ENCODE measurements at regions not wholly inside any gene's neighbourhood (a gene's known extent, or its start where the extent isn't known, plus 50 kb on each side); places are given as distances from the start of the nearest gene placed in this dataset.
A peak's percentile ranks its signal among the peaks of the same experiment; 100 is the strongest.

DNA sequence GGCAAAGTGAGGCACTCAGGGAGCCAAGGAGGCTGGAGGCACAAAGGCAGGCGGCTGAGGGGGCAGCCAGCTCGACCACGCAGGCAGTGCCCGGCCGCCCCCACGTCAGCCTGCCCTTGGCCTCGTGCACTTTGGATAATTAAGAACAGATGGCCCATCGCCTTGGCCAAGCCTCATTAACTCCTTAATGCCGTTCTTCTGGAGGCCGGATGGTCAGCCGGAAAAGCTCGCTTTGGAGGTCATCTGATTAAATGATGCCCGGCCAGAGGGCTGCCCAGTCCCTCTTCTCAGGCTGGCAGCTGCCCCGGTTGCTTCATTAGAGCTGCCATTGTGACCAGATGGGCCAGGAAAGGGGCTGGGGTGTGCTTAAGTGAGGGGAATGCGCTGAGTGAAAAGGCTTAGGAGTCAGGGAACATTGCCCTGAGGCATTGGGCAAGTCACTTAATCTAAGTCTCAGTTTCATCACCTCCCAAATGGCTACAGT, 364.0 kb downstream of the NPIPA8 start:
- intact Hi-C loops (cut with micrococcal nuclease; ENCODE audit: unreplicated experiment) = no loop called here
- BruUV-seq (replicated peaks) = no TSS peak
- H3K4me2 ChIP-seq (ENCODE audit: low read length) = no peak overlapping the region
- H2AFZ ChIP-seq (ENCODE audit: low read length) = no peak overlapping the region
- no peak for DNase-seq (ENCODE audit: low spot score)
- H3K9me3 ChIP-seq (ENCODE audit: low read length) = no peaks in the 10 kb centered on the region
- H3K27ac ChIP-seq (ENCODE audit: low read depth, low read length, poor library complexity, severe bottlenecking) = no peak overlapping the region
- H3K4me1 ChIP-seq (ENCODE audit: insufficient read depth, low read length, poor library complexity, severe bottlenecking) = no peaks in the 10 kb centered on the region
- POLR2A ChIA-PET = no interaction called here
- H3K4me3 ChIP-seq (ENCODE audit: low read depth, low read length, poor library complexity, severe bottlenecking) = no peak overlapping the region
- CTCF ChIA-PET (ENCODE audit: unreplicated experiment) = no interaction called here
- no peaks in the 10 kb centered on the region for H3K9me2 ChIP-seq (ENCODE audit: insufficient read depth, low read length)
- no peaks in the 10 kb centered on the region for H3K79me2 ChIP-seq (ENCODE audit: insufficient read depth, low read depth, low read length)
- no peaks in the 10 kb centered on the region for H4K20me1 ChIP-seq (ENCODE audit: insufficient read depth, low read length)
- no peaks in the 10 kb centered on the region for H3K36me3 ChIP-seq (ENCODE audit: insufficient read depth, low read length)
- no peak for TF ChIP-seq EZH2phosphoT487 (IDR thresholded peaks at IDR 0.05; ENCODE audit: borderline replicate concordance, low read depth, low read length)
- TF ChIP-seq, protein P1, sequence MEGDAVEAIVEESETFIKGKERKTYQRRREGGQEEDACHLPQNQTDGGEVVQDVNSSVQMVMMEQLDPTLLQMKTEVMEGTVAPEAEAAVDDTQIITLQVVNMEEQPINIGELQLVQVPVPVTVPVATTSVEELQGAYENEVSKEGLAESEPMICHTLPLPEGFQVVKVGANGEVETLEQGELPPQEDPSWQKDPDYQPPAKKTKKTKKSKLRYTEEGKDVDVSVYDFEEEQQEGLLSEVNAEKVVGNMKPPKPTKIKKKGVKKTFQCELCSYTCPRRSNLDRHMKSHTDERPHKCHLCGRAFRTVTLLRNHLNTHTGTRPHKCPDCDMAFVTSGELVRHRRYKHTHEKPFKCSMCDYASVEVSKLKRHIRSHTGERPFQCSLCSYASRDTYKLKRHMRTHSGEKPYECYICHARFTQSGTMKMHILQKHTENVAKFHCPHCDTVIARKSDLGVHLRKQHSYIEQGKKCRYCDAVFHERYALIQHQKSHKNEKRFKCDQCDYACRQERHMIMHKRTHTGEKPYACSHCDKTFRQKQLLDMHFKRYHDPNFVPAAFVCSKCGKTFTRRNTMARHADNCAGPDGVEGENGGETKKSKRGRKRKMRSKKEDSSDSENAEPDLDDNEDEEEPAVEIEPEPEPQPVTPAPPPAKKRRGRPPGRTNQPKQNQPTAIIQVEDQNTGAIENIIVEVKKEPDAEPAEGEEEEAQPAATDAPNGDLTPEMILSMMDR (conservative IDR thresholded peaks at IDR 0.05; ENCODE audit: low read length) = no peak

DNA sequence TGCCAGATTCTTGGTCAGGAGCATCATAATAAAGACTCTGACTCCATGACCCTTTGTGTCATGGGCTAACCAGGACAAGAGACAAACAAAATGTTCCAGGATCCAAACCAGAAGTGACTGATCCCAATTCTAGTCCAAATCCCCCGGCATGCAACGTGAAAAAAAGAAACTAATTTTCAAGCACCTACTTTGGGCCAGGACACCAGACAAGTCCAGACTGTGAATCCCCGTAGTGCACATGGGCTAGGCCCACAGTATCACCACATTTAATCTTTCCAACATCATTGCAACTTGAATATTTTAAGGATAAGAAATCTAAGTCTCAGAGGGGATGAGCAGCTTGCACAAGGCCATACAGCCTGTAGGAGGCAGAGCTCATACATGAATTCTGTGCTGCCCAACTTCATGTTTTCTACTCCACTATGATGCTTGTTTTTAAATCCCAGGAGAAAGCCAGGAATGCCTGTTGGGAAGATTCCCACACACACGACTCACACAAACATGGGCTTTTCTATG, 365.7 kb downstream of the NPIPA8 start:
- POLR2A ChIA-PET = interaction anchor here (0.6 kb wide), 1 partner anchor 1211 kb away, joined by 4 read pairs; no protein-coding TSS in a partner anchor
- Histone ChIP-seq H3K4me2 (ENCODE audit: low read length) (no peak overlapping the region), H2AFZ (ENCODE audit: low read length) (no peak overlapping the region), H3K4me3 (ENCODE audit: low read depth, low read length, poor library complexity, severe bottlenecking) (no peak overlapping the region), H3K9me3 (ENCODE audit: low read length) (no peaks in the 10 kb centered on the region), H3K9me2 (ENCODE audit: insufficient read depth, low read length) (no peaks in the 10 kb centered on the region), H4K20me1 (ENCODE audit: insufficient read depth, low read length) (no peaks in the 10 kb centered on the region), H3K36me3 (ENCODE audit: insufficient read depth, low read length) (no peaks in the 10 kb centered on the region), H3K27ac (ENCODE audit: low read depth, low read length, poor library complexity, severe bottlenecking) (no peak overlapping the region), H3K4me1 (ENCODE audit: insufficient read depth, low read length, poor library complexity, severe bottlenecking) (no peaks in the 10 kb centered on the region), H3K79me2 (ENCODE audit: insufficient read depth, low read depth, low read length) (no peaks in the 10 kb centered on the region)
- no TSS peak for BruUV-seq (replicated peaks)
- no peak for TF ChIP-seq EZH2phosphoT487 (IDR thresholded peaks at IDR 0.05; ENCODE audit: borderline replicate concordance, low read depth, low read length)
- TF ChIP-seq, protein P1 (conservative IDR thresholded peaks at IDR 0.05; ENCODE audit: low read length) = peak; percentile 30; the same call in 1 of the 2 replicates
- no peak for DNase-seq (ENCODE audit: low spot score)
- intact Hi-C loops (cut with micrococcal nuclease; ENCODE audit: unreplicated experiment) = no loop called here
- CTCF ChIA-PET (ENCODE audit: unreplicated experiment) = no interaction called here

DNA sequence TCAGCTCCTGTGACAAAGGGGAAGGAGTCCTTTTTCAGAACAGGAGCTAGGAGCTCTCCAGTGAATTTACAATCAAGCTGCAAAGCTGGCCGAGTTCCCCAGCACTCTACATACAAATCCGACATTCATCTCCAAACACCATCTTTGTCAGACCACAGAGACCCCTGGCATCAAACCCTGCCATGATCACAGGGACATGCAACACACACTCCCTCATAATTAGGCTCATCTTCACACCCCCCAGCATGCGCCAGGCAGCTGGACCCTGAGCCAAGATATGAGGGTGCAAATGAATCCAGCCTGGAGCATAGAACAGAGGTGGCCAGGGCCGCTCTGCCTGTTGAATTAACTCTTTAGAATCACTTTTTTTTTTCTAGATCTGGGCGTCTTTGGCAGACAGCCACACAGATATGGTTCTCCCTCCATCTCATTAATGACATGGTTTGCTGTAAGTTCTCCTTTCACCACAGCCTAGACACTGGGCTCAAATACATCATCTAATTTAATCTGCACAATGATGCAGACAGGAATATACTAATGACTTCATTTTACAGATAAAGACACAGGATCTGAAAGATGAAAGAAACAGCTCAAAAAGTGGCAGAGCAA, 366.3 kb downstream of the NPIPA8 start:
- Histone ChIP-seq H3K4me2 (ENCODE audit: low read length) (no peak overlapping the region), H3K27ac (ENCODE audit: low read depth, low read length, poor library complexity, severe bottlenecking) (no peak overlapping the region), H3K9me2 (ENCODE audit: insufficient read depth, low read length) (no peaks in the 10 kb centered on the region), H3K79me2 (ENCODE audit: insufficient read depth, low read depth, low read length) (no peaks in the 10 kb centered on the region), H2AFZ (ENCODE audit: low read length) (no peak overlapping the region), H3K4me1 (ENCODE audit: insufficient read depth, low read length, poor library complexity, severe bottlenecking) (no peaks in the 10 kb centered on the region), H4K20me1 (ENCODE audit: insufficient read depth, low read length) (no peaks in the 10 kb centered on the region), H3K36me3 (ENCODE audit: insufficient read depth, low read length) (no peaks in the 10 kb centered on the region), H3K4me3 (ENCODE audit: low read depth, low read length, poor library complexity, severe bottlenecking) (no peak overlapping the region), H3K9me3 (ENCODE audit: low read length) (no peaks in the 10 kb centered on the region)
- TF ChIP-seq EZH2phosphoT487 (IDR thresholded peaks at IDR 0.05; ENCODE audit: borderline replicate concordance, low read depth, low read length) = no peak
- TF ChIP-seq, protein P1 (conservative IDR thresholded peaks at IDR 0.05; ENCODE audit: low read length) = no peak
- DNase-seq (ENCODE audit: low spot score) = no peak
- POLR2A ChIA-PET = interaction anchor here (0.6 kb wide), 1 partner anchor 1211 kb away, joined by 4 read pairs; no protein-coding TSS in a partner anchor
- CTCF ChIA-PET (ENCODE audit: unreplicated experiment) = no interaction called here
- no TSS peak for BruUV-seq (replicated peaks)
- intact Hi-C loops (cut with micrococcal nuclease; ENCODE audit: unreplicated experiment) = no loop called here
